Activated naive CD8-positive, alpha-beta T cell treated with anti-CD3 and anti-CD28 coated beads, Interleukin-2, amount 10 ng/mL, durations not matched to agents 7 days and 5 days (primary cell): ENCODE measurements at regions not wholly inside any gene's neighbourhood (a gene's known extent, or its start where the extent isn't known, plus 50 kb on each side); places are given as distances from the start of the nearest gene placed in this dataset.
"Not testable (repeated sequence)": the region's sequence is repeated elsewhere in the genome, so short reads cannot be mapped to it uniquely, and the experiment has no call there.

ENCODE experiments used
- ATAC-seq: fragments of 150-1000 bp; cut with Tn5 transposase; one replicate; pipeline ENCODE4 v1.10.0; 2021; ENCODE audit warnings: low read depth, moderate library complexity
- POLR2A ChIA-PET: fragments of 350-600 bp; sonication (Branson Sonifier 250); formaldehyde crosslinking; loops from one replicate; lab custom pipeline; 2021; ENCODE audit warnings: antibody characterized with exemption; lab: Charles Lee
- DNase-seq: peaks from one replicate; pipeline ENCODE4 v3.0.0; 2021
- H3K27ac Mint-ChIP-seq: one replicate; pipeline ENCODE4 v1.8.0; 2022; ENCODE audit warnings: mild to moderate bottlenecking, mixed read lengths
- H3K27me3 Mint-ChIP-seq: one replicate; pipeline ENCODE4 v1.8.0; 2022; ENCODE audit warnings: mild to moderate bottlenecking, moderate library complexity, mixed read lengths
- H3K36me3 Mint-ChIP-seq: one replicate; pipeline ENCODE4 v1.8.0; 2021; ENCODE audit warnings: mild to moderate bottlenecking, mixed read lengths
- H3K4me1 Mint-ChIP-seq: one replicate; pipeline ENCODE4 v1.8.0; 2021; ENCODE audit warnings: mixed read lengths
- H3K4me3 Mint-ChIP-seq: one replicate; pipeline ENCODE4 v1.8.0; 2022; ENCODE audit warnings: mild to moderate bottlenecking, moderate library complexity, mixed read lengths
- H3K9me3 Mint-ChIP-seq: one replicate; pipeline ENCODE4 v1.8.0; 2021; ENCODE audit warnings: mixed read lengths

GRCh38 chr17:6373599-6373998 lies 61.3 kb downstream of the AIPL1 start:
- H3K27me3 Mint-ChIP-seq, result peaks cover 26% of the 10 kb centered on the region
- DNase-seq, ATAC-seq, POLR2A ChIA-PET, H3K36me3 Mint-ChIP-seq, H3K27ac Mint-ChIP-seq, H3K4me3 Mint-ChIP-seq, H3K9me3 Mint-ChIP-seq, H3K4me1 Mint-ChIP-seq: not testable (repeated sequence)

- H3K9me3 Mint-ChIP-seq, result no peaks in the 10 kb centered on the region
Measured at GRCh38 chr17:6366221-6366666, 68.7 kb downstream of the AIPL1 start.

GRCh38 chr17:6365200-6365943 lies 69.5 kb downstream of the AIPL1 start:
- DNase-seq (no peak), ATAC-seq (no peak)
- Mint-ChIP-seq H3K9me3 (no peaks in the 10 kb centered on the region), H3K27ac (no peak overlapping the region), H3K27me3 (peaks cover 51% of the 10 kb centered on the region), H3K36me3 (no peaks in the 10 kb centered on the region), H3K4me3 (no peak overlapping the region), H3K4me1 (peaks cover 5% of the 10 kb centered on the region)
- POLR2A ChIA-PET, result no interaction called here

More at GRCh38 chr17:6366221-6366666, 68.7 kb downstream of the AIPL1 start:
- H3K4me3 Mint-ChIP-seq, result no peak overlapping the region
- DNase-seq, result no peak
- no peak for ATAC-seq
- no peak overlapping the region for H3K27ac Mint-ChIP-seq
- POLR2A ChIA-PET, result no interaction called here
- peaks cover 5% of the 10 kb centered on the region for H3K4me1 Mint-ChIP-seq
- peaks cover 48% of the 10 kb centered on the region for H3K27me3 Mint-ChIP-seq
- no peaks in the 10 kb centered on the region for H3K36me3 Mint-ChIP-seq

- H3K9me3 Mint-ChIP-seq, result no peaks in the 10 kb centered on the region
- peaks cover 5% of the 10 kb centered on the region for H3K4me1 Mint-ChIP-seq
- DNase-seq, result no peak
- ATAC-seq, result no peak
- H3K4me3 Mint-ChIP-seq, result no peak overlapping the region
- peaks cover 42% of the 10 kb centered on the region for H3K27me3 Mint-ChIP-seq
- no peaks in the 10 kb centered on the region for H3K36me3 Mint-ChIP-seq
- POLR2A ChIA-PET, result no interaction called here
- H3K27ac Mint-ChIP-seq, result no peak overlapping the region
Measured at GRCh38 chr17:6361733-6362132, 73.2 kb downstream of the AIPL1 start.

- Mint-ChIP-seq H3K27me3 (peaks cover 27% of the 10 kb centered on the region), H3K36me3 (no peaks in the 10 kb centered on the region), H3K9me3 (no peaks in the 10 kb centered on the region), H3K4me1 (no peaks in the 10 kb centered on the region), H3K4me3 (no peak overlapping the region), H3K27ac (no peak overlapping the region)
- POLR2A ChIA-PET, result no interaction called here
- DNase-seq (no peak), ATAC-seq (no peak)
Measured at GRCh38 chr17:6358131-6358530, 76.8 kb downstream of the AIPL1 start.

- Mint-ChIP-seq H3K27ac (no peak overlapping the region), H3K36me3 (no peaks in the 10 kb centered on the region), H3K27me3 (peaks cover 29% of the 10 kb centered on the region), H3K9me3 (no peaks in the 10 kb centered on the region), H3K4me3 (no peak overlapping the region), H3K4me1 (no peaks in the 10 kb centered on the region)
- no peak for DNase-seq
- POLR2A ChIA-PET, result no interaction called here
- no peak for ATAC-seq
Measured at GRCh38 chr17:6356562-6356961, 78.4 kb downstream of the AIPL1 start.

GRCh38 chr17:6355196-6355595 lies 79.7 kb downstream of the AIPL1 start:
- Mint-ChIP-seq H3K27ac (no peak overlapping the region), H3K9me3 (no peaks in the 10 kb centered on the region)
- POLR2A ChIA-PET, result no interaction called here

GRCh38 chr17:6352801-6353560 lies 81.9 kb downstream of the AIPL1 start:
- no peak overlapping the region for H3K4me3 Mint-ChIP-seq
- DNase-seq, result no peak
- POLR2A ChIA-PET, result no interaction called here
- H3K27ac Mint-ChIP-seq, result no peak overlapping the region
- H3K4me1 Mint-ChIP-seq, result no peaks in the 10 kb centered on the region
- H3K9me3 Mint-ChIP-seq, result no peaks in the 10 kb centered on the region
- peaks cover 15% of the 10 kb centered on the region for H3K27me3 Mint-ChIP-seq
- no peak for ATAC-seq
- no peaks in the 10 kb centered on the region for H3K36me3 Mint-ChIP-seq

More at GRCh38 chr17:6355196-6355595, 79.7 kb downstream of the AIPL1 start:
- Mint-ChIP-seq H3K4me3 (no peak overlapping the region), H3K27me3 (peaks cover 22% of the 10 kb centered on the region), H3K36me3 (no peaks in the 10 kb centered on the region), H3K4me1 (no peaks in the 10 kb centered on the region)
- DNase-seq (no peak), ATAC-seq (no peak)

GRCh38 chr17:6352016-6352415 lies 82.9 kb downstream of the AIPL1 start:
- no peak overlapping the region for H3K4me3 Mint-ChIP-seq
- DNase-seq (no peak), ATAC-seq (no peak)
- H3K9me3 Mint-ChIP-seq, result no peaks in the 10 kb centered on the region
- H3K36me3 Mint-ChIP-seq, result no peaks in the 10 kb centered on the region
- POLR2A ChIA-PET, result no interaction called here
- no peaks in the 10 kb centered on the region for H3K4me1 Mint-ChIP-seq
- peaks cover 18% of the 10 kb centered on the region for H3K27me3 Mint-ChIP-seq
- no peak overlapping the region for H3K27ac Mint-ChIP-seq

- no peaks in the 10 kb centered on the region for H3K36me3 Mint-ChIP-seq
- POLR2A ChIA-PET, result no interaction called here
- ATAC-seq, result no peak
Measured at GRCh38 chr17:6350806-6351205, 84.1 kb downstream of the AIPL1 start.

GRCh38 chr17:6348891-6349290 lies 86.0 kb downstream of the AIPL1 start:
- no peak for DNase-seq
- Mint-ChIP-seq H3K27ac (no peak overlapping the region), H3K27me3 (peaks cover 10% of the 10 kb centered on the region), H3K36me3 (no peaks in the 10 kb centered on the region), H3K4me3 (no peak overlapping the region), H3K4me1 (no peaks in the 10 kb centered on the region), H3K9me3 (no peaks in the 10 kb centered on the region)
- ATAC-seq, result no peak
- POLR2A ChIA-PET, result no interaction called here

More at GRCh38 chr17:6350806-6351205, 84.1 kb downstream of the AIPL1 start:
- Mint-ChIP-seq H3K27ac (no peak overlapping the region), H3K4me3 (no peak overlapping the region), H3K4me1 (no peaks in the 10 kb centered on the region), H3K9me3 (no peaks in the 10 kb centered on the region), H3K27me3 (peaks cover 21% of the 10 kb centered on the region)
- no peak for DNase-seq

- Mint-ChIP-seq H3K4me3 (no peak overlapping the region), H3K4me1 (no peaks in the 10 kb centered on the region), H3K9me3 (no peaks in the 10 kb centered on the region), H3K27me3 (peaks cover 8% of the 10 kb centered on the region), H3K27ac (no peak overlapping the region), H3K36me3 (no peaks in the 10 kb centered on the region)
- ATAC-seq (no peak), DNase-seq (no peak)
- POLR2A ChIA-PET, result no interaction called here
Measured at GRCh38 chr17:6347776-6348175, 87.1 kb downstream of the AIPL1 start.

- Mint-ChIP-seq H3K36me3 (no peaks in the 10 kb centered on the region), H3K27ac (no peak overlapping the region), H3K27me3 (peaks cover 8% of the 10 kb centered on the region), H3K4me1 (no peaks in the 10 kb centered on the region), H3K9me3 (no peaks in the 10 kb centered on the region), H3K4me3 (no peak overlapping the region)
- ATAC-seq (no peak), DNase-seq (no peak)
- POLR2A ChIA-PET, result no interaction called here
Measured at GRCh38 chr17:6346986-6347385, 87.9 kb downstream of the AIPL1 start.
